ENCODE measurements at regions not wholly inside any gene's neighbourhood (a gene's known extent, or its start where the extent isn't known, plus 50 kb on each side); places are given as distances from the start of the nearest gene placed in this dataset.

- no peak for DNase-seq (ENCODE audit: low read depth in 1 of 2, low spot score in 1 of 2)
- in situ Hi-C loops (cut with HindIII; ENCODE audit: low pct_unique_long_range_greater_than_20kb, low sequenced_read_pairs) = no loop called here
- no peak for TF ChIP-seq JUND (IDR thresholded peaks at IDR 0.05; ENCODE audit: low read depth)
These were observed 87.4 kb upstream of the TENM3 start for GRCh38 chr4:182155806-182156205.

- in situ Hi-C loops (cut with HindIII; ENCODE audit: low pct_unique_long_range_greater_than_20kb, low sequenced_read_pairs) = no loop called here
These were observed 80.0 kb upstream of the TENM3 start for GRCh38 chr4:182163180-182163579.

GRCh38 chr4:182169572-182169971, 73.6 kb upstream of the TENM3 start:
- in situ Hi-C loops (cut with HindIII; ENCODE audit: low pct_unique_long_range_greater_than_20kb, low sequenced_read_pairs) = no loop called here
- no peak for TF ChIP-seq JUND (IDR thresholded peaks at IDR 0.05; ENCODE audit: low read depth)
- DNase-seq (ENCODE audit: low read depth in 1 of 2, low spot score in 1 of 2) = no peak

More at GRCh38 chr4:182163180-182163579, 80.0 kb upstream of the TENM3 start:
- no peak for TF ChIP-seq JUND (IDR thresholded peaks at IDR 0.05; ENCODE audit: low read depth)
- DNase-seq (ENCODE audit: low read depth in 1 of 2, low spot score in 1 of 2) = no peak

GRCh38 chr4:182169987-182170386, 73.2 kb upstream of the TENM3 start:
- TF ChIP-seq JUND (IDR thresholded peaks at IDR 0.05; ENCODE audit: low read depth) = no peak
- in situ Hi-C loops (cut with HindIII; ENCODE audit: low pct_unique_long_range_greater_than_20kb, low sequenced_read_pairs) = no loop called here
- no peak for DNase-seq (ENCODE audit: low read depth in 1 of 2, low spot score in 1 of 2)

DNA sequence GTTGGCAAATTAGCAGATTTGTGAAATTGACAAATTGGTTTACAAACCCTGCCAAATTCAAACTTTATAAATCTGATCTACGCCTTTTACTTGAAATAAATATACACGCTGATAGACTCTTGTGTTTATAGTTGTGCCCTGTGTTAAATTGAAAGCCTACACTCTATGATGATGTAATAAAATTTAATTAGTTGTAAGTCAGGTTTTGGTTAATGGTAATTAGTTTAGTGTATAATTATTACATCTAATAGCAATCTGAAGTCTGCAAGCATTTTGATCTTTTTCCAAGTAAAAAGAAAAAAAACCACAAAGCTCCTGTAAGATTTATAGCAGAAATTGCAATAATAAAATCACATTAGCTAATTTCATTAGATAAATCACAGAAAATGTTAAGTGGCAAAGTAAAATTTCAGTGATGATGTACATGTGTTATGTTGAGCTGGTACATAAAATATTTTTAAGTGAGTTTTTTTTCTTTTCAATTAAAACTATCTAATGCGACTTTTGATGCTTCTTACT, 72.7 kb upstream of the TENM3 start:
- in situ Hi-C loops (cut with HindIII; ENCODE audit: low pct_unique_long_range_greater_than_20kb, low sequenced_read_pairs) = no loop called here
- no peak for DNase-seq (ENCODE audit: low read depth in 1 of 2, low spot score in 1 of 2)
- no peak for TF ChIP-seq JUND (IDR thresholded peaks at IDR 0.05; ENCODE audit: low read depth)

GRCh38 chr4:182174979-182175378, 68.2 kb upstream of the TENM3 start:
- TF ChIP-seq JUND (IDR thresholded peaks at IDR 0.05; ENCODE audit: low read depth) = no peak
- in situ Hi-C loops (cut with HindIII; ENCODE audit: low pct_unique_long_range_greater_than_20kb, low sequenced_read_pairs) = no loop called here

DNA sequence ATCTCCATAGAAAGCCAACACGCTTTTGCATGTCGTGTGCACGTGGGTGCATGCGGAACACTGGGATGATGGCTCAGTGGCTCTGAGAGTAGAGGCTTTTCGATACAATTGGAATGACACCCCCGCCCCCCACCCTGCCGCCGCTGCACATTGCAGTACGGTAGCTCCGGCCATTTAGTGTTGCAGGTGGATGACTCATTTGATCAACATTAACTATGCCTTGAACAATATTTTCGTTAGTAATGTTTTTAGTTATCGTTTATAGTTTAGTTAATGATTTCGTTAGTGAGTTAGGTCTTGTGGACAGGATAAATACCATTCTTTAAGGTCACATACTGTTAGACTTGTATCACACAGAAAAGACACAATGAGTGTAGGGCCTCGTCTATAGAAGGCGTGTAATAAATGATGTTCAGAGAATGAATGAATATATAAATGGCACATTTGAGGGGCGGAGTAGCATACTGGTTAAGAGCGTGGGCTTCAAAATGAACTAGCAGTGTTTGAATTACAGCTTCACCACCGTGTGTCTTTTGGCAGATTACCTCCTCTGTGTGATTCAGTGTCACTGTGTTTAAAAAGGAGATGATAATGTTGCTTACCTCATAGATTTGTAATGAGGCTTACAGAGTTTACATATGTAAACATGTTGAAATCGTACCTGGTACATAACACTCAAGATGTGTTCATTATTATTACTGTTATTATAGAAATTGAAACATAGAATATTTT, 67.2 kb upstream of the TENM3 start:
- in situ Hi-C loops (cut with HindIII; ENCODE audit: low pct_unique_long_range_greater_than_20kb, low sequenced_read_pairs) = no loop called here

More at GRCh38 chr4:182174979-182175378, 68.2 kb upstream of the TENM3 start:
- no peak for DNase-seq (ENCODE audit: low read depth in 1 of 2, low spot score in 1 of 2)

GRCh38 chr4:182177166-182177565, 66.0 kb upstream of the TENM3 start:
- peak in 1 of 2 experiments; percentile 26 for DNase-seq (ENCODE audit: low read depth in 1 of 2, low spot score in 1 of 2)

More for the DNA sequence above, 67.2 kb upstream of the TENM3 start:
- no peak for TF ChIP-seq JUND (IDR thresholded peaks at IDR 0.05; ENCODE audit: low read depth)
- DNase-seq (ENCODE audit: low read depth in 1 of 2, low spot score in 1 of 2) = no peak

DNA sequence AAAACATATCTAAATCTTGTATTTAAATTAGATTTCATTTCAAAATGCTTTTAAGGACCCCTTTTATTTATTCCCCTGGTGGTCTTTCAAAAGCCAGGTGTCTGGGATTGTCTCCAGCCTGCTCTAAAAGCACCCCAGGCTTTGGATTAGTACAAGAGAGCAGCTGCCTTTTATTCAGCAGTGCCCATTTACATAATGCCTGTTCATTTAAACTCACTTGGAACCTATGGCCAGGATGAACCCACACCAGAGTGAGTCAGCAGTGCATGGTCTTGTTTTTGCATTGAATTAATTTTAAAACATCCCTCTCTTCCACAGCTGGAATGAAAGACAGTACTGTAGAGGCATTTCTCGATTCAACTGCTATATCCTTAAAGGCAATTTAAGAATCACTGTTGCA, 64.1 kb upstream of the TENM3 start:
- in situ Hi-C loops (cut with HindIII; ENCODE audit: low pct_unique_long_range_greater_than_20kb, low sequenced_read_pairs) = no loop called here
- TF ChIP-seq JUND (IDR thresholded peaks at IDR 0.05; ENCODE audit: low read depth) = no peak
- peak in 1 of 2 experiments; percentile 10 for DNase-seq (ENCODE audit: low read depth in 1 of 2, low spot score in 1 of 2)

More at GRCh38 chr4:182177166-182177565, 66.0 kb upstream of the TENM3 start:
- in situ Hi-C loops (cut with HindIII; ENCODE audit: low pct_unique_long_range_greater_than_20kb, low sequenced_read_pairs) = no loop called here
- TF ChIP-seq JUND (IDR thresholded peaks at IDR 0.05; ENCODE audit: low read depth) = no peak

DNA sequence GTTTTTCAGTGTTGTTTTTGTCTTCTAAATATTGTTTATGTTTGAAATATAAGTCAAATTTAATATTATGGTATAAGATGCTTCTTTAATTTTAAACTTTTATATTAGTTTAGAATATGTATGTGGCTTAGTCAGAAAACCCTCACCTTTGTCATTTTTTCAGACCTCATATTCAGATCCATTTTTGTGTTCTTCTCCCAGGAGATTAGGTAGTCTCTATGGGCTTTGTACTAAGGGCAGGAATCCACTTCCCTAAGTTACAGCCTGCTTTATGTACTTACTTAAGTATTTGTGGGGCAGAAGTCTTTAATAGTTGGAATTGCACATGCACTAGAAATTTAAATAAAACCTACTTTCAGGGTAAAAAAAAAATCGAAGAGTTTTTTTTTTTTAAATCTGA, 63.5 kb upstream of the TENM3 start:
- DNase-seq (ENCODE audit: low read depth in 1 of 2, low spot score in 1 of 2) = no peak
- TF ChIP-seq JUND (IDR thresholded peaks at IDR 0.05; ENCODE audit: low read depth) = no peak
- in situ Hi-C loops (cut with HindIII; ENCODE audit: low pct_unique_long_range_greater_than_20kb, low sequenced_read_pairs) = no loop called here

DNA sequence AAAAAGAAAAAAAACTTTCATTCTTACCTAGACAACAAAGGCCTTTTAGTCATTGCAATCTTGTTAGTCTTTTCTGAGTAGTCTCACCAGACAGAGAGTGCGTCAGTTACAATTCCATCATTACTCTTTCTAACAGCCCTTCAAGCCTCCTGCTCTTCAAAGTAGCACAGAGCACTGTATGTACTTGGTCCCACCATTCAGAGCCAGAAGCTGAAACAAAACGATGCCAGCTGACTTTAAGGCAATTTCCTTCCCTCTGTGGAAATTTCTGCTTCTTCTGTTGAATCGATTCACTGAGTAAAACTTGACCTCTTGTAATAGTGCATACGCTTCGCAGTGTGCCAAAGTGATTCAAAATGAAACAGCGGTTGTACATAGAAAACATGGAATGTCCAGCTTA, 57.7 kb upstream of the TENM3 start:
- in situ Hi-C loops (cut with HindIII; ENCODE audit: low pct_unique_long_range_greater_than_20kb, low sequenced_read_pairs) = no loop called here
- no peak for TF ChIP-seq JUND (IDR thresholded peaks at IDR 0.05; ENCODE audit: low read depth)
- DNase-seq (ENCODE audit: low read depth in 1 of 2, low spot score in 1 of 2) = no peak

GRCh38 chr4:182187674-182188073, 55.5 kb upstream of the TENM3 start:
- no peak for TF ChIP-seq JUND (IDR thresholded peaks at IDR 0.05; ENCODE audit: low read depth)
- no peak for DNase-seq (ENCODE audit: low read depth in 1 of 2, low spot score in 1 of 2)
- in situ Hi-C loops (cut with HindIII; ENCODE audit: low pct_unique_long_range_greater_than_20kb, low sequenced_read_pairs) = no loop called here

DNA sequence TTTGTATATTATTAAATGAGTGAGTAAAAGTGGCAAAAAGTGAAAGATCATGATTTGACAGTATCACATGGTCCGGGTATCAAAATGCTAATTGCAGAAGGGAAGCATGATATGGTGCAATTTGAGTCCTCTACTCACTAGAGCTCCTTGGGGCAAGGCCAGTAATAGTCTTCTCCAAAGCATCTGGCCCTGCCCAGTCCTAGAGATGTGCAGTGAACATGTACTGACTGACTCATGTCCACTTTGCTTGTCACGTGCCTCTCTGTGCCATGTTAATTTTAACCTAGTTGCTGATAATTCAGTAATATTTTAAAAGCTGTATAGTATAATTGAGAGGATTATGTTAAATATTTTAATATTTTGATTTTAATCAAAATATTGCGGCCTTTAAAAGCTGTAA, 54.6 kb upstream of the TENM3 start:
- in situ Hi-C loops (cut with HindIII; ENCODE audit: low pct_unique_long_range_greater_than_20kb, low sequenced_read_pairs) = no loop called here
- no peak for TF ChIP-seq JUND (IDR thresholded peaks at IDR 0.05; ENCODE audit: low read depth)
- DNase-seq (ENCODE audit: low read depth in 1 of 2, low spot score in 1 of 2) = no peak
